OCI-LY7 (cell line): ENCODE measurements at regions not wholly inside any gene's neighbourhood (a gene's known extent, or its start where the extent isn't known, plus 50 kb on each side); places are given as distances from the start of the nearest gene placed in this dataset.

Experiments used
- EZH2phosphoT487 ChIP-seq: fragments of 200-600 bp; sonication (generic); IDR thresholded peaks from 2 replicates; pipeline ENCODE4 v1.6.1; 2018; ENCODE audit warnings: low read depth, borderline replicate concordance, mild to moderate bottlenecking, mixed run types, antibody characterized with exemption, low read length, moderate library complexity, mixed read lengths
- TF ChIP-seq, protein P1 (sequence below): fragments of 200-600 bp; sonication (generic); conservative IDR thresholded peaks from 2 replicates; pipeline ENCODE4 v1.5.1; 2014; ENCODE audit warnings: mild to moderate bottlenecking, antibody characterized with exemption, low read length, moderate library complexity, mixed read lengths

DNA sequence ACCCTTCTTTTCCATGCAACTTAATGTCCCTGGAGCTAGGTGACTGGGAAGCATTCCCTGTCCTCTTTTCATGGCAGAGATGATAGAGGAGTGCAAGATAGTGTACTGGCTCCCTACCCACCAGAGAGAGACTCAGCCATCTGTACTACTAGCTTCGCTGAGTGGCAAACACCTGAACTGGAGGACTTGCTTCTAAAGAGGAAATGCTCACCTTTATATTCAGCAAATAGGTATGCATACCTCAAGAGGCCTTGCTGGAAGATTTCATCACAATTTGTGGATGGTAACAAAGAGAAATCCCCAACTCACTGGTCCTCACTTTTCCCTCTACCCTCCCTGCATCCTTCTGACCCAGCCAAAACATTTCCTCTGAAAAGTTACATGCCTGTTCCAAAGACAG, 124.1 kb downstream of the FOXA2 start:
- TF ChIP-seq, protein P1, sequence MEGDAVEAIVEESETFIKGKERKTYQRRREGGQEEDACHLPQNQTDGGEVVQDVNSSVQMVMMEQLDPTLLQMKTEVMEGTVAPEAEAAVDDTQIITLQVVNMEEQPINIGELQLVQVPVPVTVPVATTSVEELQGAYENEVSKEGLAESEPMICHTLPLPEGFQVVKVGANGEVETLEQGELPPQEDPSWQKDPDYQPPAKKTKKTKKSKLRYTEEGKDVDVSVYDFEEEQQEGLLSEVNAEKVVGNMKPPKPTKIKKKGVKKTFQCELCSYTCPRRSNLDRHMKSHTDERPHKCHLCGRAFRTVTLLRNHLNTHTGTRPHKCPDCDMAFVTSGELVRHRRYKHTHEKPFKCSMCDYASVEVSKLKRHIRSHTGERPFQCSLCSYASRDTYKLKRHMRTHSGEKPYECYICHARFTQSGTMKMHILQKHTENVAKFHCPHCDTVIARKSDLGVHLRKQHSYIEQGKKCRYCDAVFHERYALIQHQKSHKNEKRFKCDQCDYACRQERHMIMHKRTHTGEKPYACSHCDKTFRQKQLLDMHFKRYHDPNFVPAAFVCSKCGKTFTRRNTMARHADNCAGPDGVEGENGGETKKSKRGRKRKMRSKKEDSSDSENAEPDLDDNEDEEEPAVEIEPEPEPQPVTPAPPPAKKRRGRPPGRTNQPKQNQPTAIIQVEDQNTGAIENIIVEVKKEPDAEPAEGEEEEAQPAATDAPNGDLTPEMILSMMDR, result no peak
- TF ChIP-seq EZH2phosphoT487, result no peak
